Cardiac muscle cell (in vitro differentiated cells and primary cell): ENCODE measurements at regions not wholly inside any gene's neighbourhood (a gene's known extent, or its start where the extent isn't known, plus 50 kb on each side); places are given as distances from the start of the nearest gene placed in this dataset.
A peak's percentile ranks its signal among the peaks of the same experiment; 100 is the strongest.

Experiments
- DNase-seq, 2 donors: peaks; one replicate each; pipeline versions ENCODE4 v3.0.0 to v3.0.0-alpha.2; 2010 to 2017; ENCODE audit warnings: low read depth in 1 of 2, low spot score in 1 of 2
- H3K27ac ChIP-seq: fragments of 200-600 bp; sonication (generic); 2 replicates; pipeline ENCODE4 v1.5.1; 2016
- H3K27me3 ChIP-seq: fragments of 200-600 bp; sonication (generic); 2 replicates; pipeline ENCODE4 v1.6.0; 2016; ENCODE audit warnings: control low read depth
- H3K36me3 ChIP-seq: fragments of 200-600 bp; sonication (generic); 2 replicates; pipeline ENCODE4 v1.5.1; 2016; ENCODE audit warnings: control low read depth
- H3K4me1 ChIP-seq: fragments of 200-600 bp; sonication (generic); 2 replicates; pipeline ENCODE4 v1.8.1; 2017; ENCODE audit warnings: low read depth, mild to moderate bottlenecking, mixed run types
- H3K4me3 ChIP-seq: fragments of 200-600 bp; sonication (generic); 2 replicates; pipeline ENCODE4 v1.5.1; 2016; ENCODE audit warnings: mild to moderate bottlenecking
- H3K9me3 ChIP-seq: fragments of 200-600 bp; sonication (generic); 2 replicates; pipeline ENCODE4 v1.5.1; 2017; ENCODE audit warnings: low read depth, mild to moderate bottlenecking, control low read depth
- TF ChIP-seq, protein P1 (sequence below): IDR thresholded peaks from 2 replicates; pipeline ENCODE4 v1.5.1; 2012; ENCODE audit warnings: low read depth, mild to moderate bottlenecking, low read length

DNA sequence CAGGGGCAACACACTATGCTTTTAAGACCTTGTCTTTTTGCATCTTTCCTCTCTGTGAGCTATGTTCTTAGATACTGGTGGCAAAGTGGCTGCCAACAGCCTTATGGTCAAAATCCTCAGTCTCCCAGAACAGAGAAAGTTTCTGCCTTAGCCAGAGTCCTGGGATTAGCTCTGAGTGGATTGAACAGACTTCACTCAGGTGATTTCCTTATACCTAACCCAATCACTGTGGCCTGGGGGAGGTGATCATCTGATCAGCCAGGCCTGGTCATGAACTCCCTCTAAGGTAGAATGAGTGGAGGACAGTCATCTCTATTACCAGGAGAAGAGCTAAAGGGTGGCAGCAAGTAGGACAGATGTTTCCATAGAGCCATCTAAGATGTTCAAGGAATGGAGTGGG lies 218.5 kb upstream of the E2F8 start:
- Histone ChIP-seq H3K4me3 (no peak overlapping the region), H3K4me1 (no peaks in the 10 kb centered on the region), H3K36me3 (no peaks in the 10 kb centered on the region), H3K9me3 (no peaks in the 10 kb centered on the region), H3K27ac (no peak overlapping the region), H3K27me3 (no peaks in the 10 kb centered on the region)
- no peak for DNase-seq
- TF ChIP-seq, protein P1, sequence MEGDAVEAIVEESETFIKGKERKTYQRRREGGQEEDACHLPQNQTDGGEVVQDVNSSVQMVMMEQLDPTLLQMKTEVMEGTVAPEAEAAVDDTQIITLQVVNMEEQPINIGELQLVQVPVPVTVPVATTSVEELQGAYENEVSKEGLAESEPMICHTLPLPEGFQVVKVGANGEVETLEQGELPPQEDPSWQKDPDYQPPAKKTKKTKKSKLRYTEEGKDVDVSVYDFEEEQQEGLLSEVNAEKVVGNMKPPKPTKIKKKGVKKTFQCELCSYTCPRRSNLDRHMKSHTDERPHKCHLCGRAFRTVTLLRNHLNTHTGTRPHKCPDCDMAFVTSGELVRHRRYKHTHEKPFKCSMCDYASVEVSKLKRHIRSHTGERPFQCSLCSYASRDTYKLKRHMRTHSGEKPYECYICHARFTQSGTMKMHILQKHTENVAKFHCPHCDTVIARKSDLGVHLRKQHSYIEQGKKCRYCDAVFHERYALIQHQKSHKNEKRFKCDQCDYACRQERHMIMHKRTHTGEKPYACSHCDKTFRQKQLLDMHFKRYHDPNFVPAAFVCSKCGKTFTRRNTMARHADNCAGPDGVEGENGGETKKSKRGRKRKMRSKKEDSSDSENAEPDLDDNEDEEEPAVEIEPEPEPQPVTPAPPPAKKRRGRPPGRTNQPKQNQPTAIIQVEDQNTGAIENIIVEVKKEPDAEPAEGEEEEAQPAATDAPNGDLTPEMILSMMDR, result no peak

DNA sequence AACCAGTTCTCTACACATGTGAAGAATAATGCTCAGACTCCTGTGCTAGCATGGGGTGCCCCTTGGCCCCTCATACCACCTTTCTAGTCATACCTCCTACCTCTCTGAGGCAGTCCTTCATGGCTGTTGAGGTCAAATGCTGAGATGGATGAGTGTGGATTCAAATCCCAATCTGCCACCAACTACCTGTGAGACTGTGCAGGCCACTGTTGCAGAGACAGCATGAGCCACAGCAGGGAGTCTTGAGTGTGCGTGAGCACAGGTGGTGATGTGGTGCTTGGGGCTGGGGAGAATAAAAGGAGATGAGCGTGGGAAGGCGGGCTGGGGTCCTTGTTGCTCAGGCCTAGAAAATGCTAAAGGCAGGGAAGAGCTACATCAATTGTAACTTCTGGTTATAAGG lies 218.0 kb upstream of the E2F8 start:
- no peak for DNase-seq
- no peaks in the 10 kb centered on the region for H3K4me1 ChIP-seq
- TF ChIP-seq, protein P1, result no peak
- H3K4me3 ChIP-seq, result no peak overlapping the region
- H3K27me3 ChIP-seq, result no peaks in the 10 kb centered on the region
- no peaks in the 10 kb centered on the region for H3K36me3 ChIP-seq
- no peaks in the 10 kb centered on the region for H3K9me3 ChIP-seq
- no peak overlapping the region for H3K27ac ChIP-seq

DNA sequence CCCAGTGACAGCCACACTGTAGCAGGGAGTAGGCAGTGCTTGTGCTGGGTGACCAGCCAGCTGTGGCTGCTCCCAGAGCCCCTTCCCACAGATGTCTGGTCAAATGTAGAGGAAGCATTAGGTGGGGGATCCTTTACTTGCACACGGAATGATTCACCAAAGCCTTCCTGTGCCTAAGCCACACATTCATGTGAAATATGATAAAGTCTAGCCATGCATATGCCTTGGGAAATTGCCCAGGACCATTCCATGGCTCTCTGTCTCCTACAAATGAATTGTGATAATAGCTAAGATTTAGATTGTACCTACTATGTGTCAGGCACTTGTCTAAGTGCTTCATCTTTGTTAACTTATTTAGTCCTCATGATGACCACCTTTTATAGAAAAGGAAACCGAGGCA lies 217.5 kb upstream of the E2F8 start:
- TF ChIP-seq, protein P1, result no peak
- peak in 1 of 2 donors; percentile 49 for DNase-seq
- H3K4me3 ChIP-seq, result no peak overlapping the region
- H3K27me3 ChIP-seq, result no peaks in the 10 kb centered on the region
- H3K36me3 ChIP-seq, result no peaks in the 10 kb centered on the region
- no peak overlapping the region for H3K27ac ChIP-seq
- H3K9me3 ChIP-seq, result no peaks in the 10 kb centered on the region
- no peaks in the 10 kb centered on the region for H3K4me1 ChIP-seq

DNA sequence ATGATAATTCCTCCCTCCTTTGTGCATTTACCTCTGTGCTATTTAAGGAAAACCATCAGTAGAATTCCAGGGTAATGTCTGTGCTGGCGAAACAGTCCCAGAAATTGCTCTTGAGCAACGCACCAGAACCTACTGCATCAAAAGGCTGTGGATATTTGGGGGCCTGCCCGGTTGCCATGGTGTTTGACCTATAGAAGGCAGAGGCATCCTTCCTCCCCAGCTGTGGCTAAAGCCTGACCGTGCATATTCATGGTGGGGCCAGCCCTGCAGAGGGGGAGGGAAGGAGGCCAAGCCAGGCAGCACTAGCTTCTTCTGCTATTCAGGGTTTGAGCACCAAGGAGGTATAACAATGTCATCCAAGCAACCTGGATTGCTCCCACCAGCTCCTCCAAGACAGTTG lies 215.0 kb upstream of the E2F8 start:
- Histone ChIP-seq H3K27me3 (no peaks in the 10 kb centered on the region), H3K9me3 (no peaks in the 10 kb centered on the region), H3K4me1 (peaks cover 2% of the 10 kb centered on the region), H3K27ac (no peak overlapping the region), H3K4me3 (no peak overlapping the region), H3K36me3 (no peaks in the 10 kb centered on the region)
- TF ChIP-seq, protein P1, result no peak
- DNase-seq, result peak in 1 of 2 donors; percentile 74

DNA sequence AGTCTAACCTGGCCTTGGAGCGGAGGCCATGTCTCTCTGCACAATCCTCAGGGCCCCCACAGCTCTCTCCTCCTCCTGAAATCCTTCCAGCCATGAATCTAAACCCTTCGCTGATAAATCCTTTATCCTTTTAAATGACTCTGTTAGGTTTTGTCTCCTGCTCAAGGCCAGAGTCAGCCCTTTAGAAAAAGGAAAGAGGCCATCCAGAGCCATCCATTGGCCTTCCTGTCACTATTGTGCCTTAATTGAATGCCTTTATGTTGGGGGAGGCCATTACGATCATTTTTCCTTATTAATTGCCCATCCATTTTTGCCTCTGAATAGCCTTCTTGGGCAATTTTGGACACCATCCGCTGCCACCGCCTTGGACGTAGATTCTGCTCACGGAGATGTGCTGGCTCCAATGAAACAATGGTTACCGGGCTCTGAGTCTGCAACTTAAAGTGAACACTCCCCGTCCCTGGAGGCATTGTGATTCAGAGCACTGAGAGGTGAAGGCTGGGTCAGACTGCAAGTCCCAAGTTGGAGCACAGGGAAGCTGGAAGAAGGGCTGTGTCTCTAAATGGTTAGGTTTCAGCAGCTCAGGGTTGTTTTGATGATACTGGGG lies 213.0 kb upstream of the E2F8 start:
- Histone ChIP-seq H3K27ac (no peak overlapping the region), H3K9me3 (no peaks in the 10 kb centered on the region), H3K27me3 (no peaks in the 10 kb centered on the region), H3K4me1 (peaks cover 9% of the 10 kb centered on the region), H3K4me3 (no peak overlapping the region), H3K36me3 (no peaks in the 10 kb centered on the region)
- TF ChIP-seq, protein P1, result no peak
- DNase-seq, result peak in 1 of 2 donors; percentile 79
